OCI-LY7 (cell line): ENCODE measurements at regions not wholly inside any gene's neighbourhood (a gene's known extent, or its start where the extent isn't known, plus 50 kb on each side); places are given as distances from the start of the nearest gene placed in this dataset.

Experiments used
- CTCF ChIP-seq: fragments of 200-600 bp; sonication (generic); conservative IDR thresholded peaks from 2 replicates; pipeline ENCODE4 v1.5.1; 2014; ENCODE audit warnings: mild to moderate bottlenecking, antibody characterized with exemption, low read length, moderate library complexity, mixed read lengths
- EZH2phosphoT487 ChIP-seq: fragments of 200-600 bp; sonication (generic); IDR thresholded peaks from 2 replicates; pipeline ENCODE4 v1.6.1; 2018; ENCODE audit warnings: low read depth, borderline replicate concordance, mild to moderate bottlenecking, mixed run types, antibody characterized with exemption, low read length, moderate library complexity, mixed read lengths

GRCh38 chr9:95644377-95644776 is 127.6 kb upstream of the PTCH1 start:
- no peak for TF ChIP-seq CTCF
- no peak for TF ChIP-seq EZH2phosphoT487
